CD4-positive, CD25-positive, alpha-beta regulatory T cell (primary cell): ENCODE measurements at regions not wholly inside any gene's neighbourhood (a gene's known extent, or its start where the extent isn't known, plus 50 kb on each side); places are given as distances from the start of the nearest gene placed in this dataset.

ENCODE experiments used
- ATAC-seq, 2 donors: fragments of 150-1000 bp; cut with Tn5 transposase; one replicate each; pipeline ENCODE4 v1.10.0; 2021; ENCODE audit warnings: low read depth in 2 of 2, moderate number of reproducible peaks in 2 of 2, moderate library complexity in 1 of 2
- DNase-seq, 3 donors: peaks; one replicate each; pipeline versions ENCODE4 v3.0.0 to v3.0.0-alpha.2; 2012 to 2022; ENCODE audit warnings: mixed read lengths in 1 of 3
- H3K27ac ChIP-seq: one replicate; pipeline ENCODE4 v1.7.0; 2013; ENCODE audit warnings: mild to moderate bottlenecking, low read length; ENCODE audit not compliant: insufficient read depth, poor library complexity, severe bottlenecking
- H3K27me3 ChIP-seq: one replicate; pipeline ENCODE4 v1.7.0; 2013; ENCODE audit warnings: low read length; ENCODE audit not compliant: control insufficient read depth, insufficient read depth
- H3K36me3 ChIP-seq: one replicate; pipeline ENCODE4 v1.7.0; 2013; ENCODE audit warnings: mild to moderate bottlenecking, low read length, moderate library complexity; ENCODE audit not compliant: control insufficient read depth, insufficient read depth
- H3K4me1 ChIP-seq: 2 replicates; pipeline ENCODE4 v1.7.0; 2013; ENCODE audit warnings: mild to moderate bottlenecking, low read length; ENCODE audit not compliant: insufficient read depth, control insufficient read depth, poor library complexity, severe bottlenecking
- H3K4me3 ChIP-seq: one replicate; pipeline ENCODE4 v1.7.0; 2013; ENCODE audit warnings: low read depth, mild to moderate bottlenecking, low read length, moderate library complexity
- H3K9me3 ChIP-seq, 2 experiments: 1 replicate in 1 of 2; 2 replicates in 1 of 2; pipeline ENCODE4 v1.7.0; 2013; ENCODE audit warnings: low read length in 2 of 2, mild to moderate bottlenecking in 1 of 2, moderate library complexity in 1 of 2; ENCODE audit not compliant: control insufficient read depth in 2 of 2
- H3K27ac Mint-ChIP-seq, 3 donors: one replicate each; pipeline ENCODE4 v1.8.0; 2020 to 2022; ENCODE audit warnings: mild to moderate bottlenecking in 3 of 3, mixed read lengths in 3 of 3, moderate library complexity in 2 of 3
- H3K27me3 Mint-ChIP-seq: one replicate; pipeline ENCODE4 v1.8.0; 2022; ENCODE audit warnings: mild to moderate bottlenecking, mixed read lengths
- H3K36me3 Mint-ChIP-seq: one replicate; pipeline ENCODE4 v1.8.0; 2020; ENCODE audit warnings: mixed read lengths
- H3K4me1 Mint-ChIP-seq, 4 donors: one replicate each; pipeline ENCODE4 v1.8.0; 2020 to 2022; ENCODE audit warnings: mixed read lengths in 4 of 4, mild to moderate bottlenecking in 1 of 4
- H3K4me3 Mint-ChIP-seq, 4 donors: one replicate each; pipeline ENCODE4 v1.8.0; 2020 to 2022; ENCODE audit warnings: mild to moderate bottlenecking in 4 of 4, mixed read lengths in 4 of 4, moderate library complexity in 3 of 4
- H3K9me3 Mint-ChIP-seq, 7 donors: one replicate each; pipeline ENCODE4 v1.8.0; 2020 to 2022; ENCODE audit warnings: mixed read lengths in 7 of 7, mild to moderate bottlenecking in 3 of 7, moderate library complexity in 2 of 7

- H3K36me3 Mint-ChIP-seq = no peaks in the 10 kb centered on the region
- H3K4me3 Mint-ChIP-seq = no peak overlapping the region
- H3K27me3 ChIP-seq = peaks cover 2% of the 10 kb centered on the region
- no peaks in the 10 kb centered on the region for H3K4me1 Mint-ChIP-seq
- H3K4me1 ChIP-seq = no peaks in the 10 kb centered on the region
- no peaks in the 10 kb centered on the region for H3K9me3 ChIP-seq
- no peak overlapping the region for H3K27ac Mint-ChIP-seq
- no peak for DNase-seq
- no peak overlapping the region for H3K27ac ChIP-seq
- no peak for ATAC-seq
- no peaks in the 10 kb centered on the region for H3K36me3 ChIP-seq
- H3K9me3 Mint-ChIP-seq = peaks cover 0 to 2% (median 0%) of the 10 kb centered on the region in 7 donors
- no peak overlapping the region for H3K4me3 ChIP-seq
- H3K27me3 Mint-ChIP-seq = peaks cover 4% of the 10 kb centered on the region
These were observed 95.2 kb downstream of the PLCE1 start for GRCh38 chr10:94088926-94089381.

DNA sequence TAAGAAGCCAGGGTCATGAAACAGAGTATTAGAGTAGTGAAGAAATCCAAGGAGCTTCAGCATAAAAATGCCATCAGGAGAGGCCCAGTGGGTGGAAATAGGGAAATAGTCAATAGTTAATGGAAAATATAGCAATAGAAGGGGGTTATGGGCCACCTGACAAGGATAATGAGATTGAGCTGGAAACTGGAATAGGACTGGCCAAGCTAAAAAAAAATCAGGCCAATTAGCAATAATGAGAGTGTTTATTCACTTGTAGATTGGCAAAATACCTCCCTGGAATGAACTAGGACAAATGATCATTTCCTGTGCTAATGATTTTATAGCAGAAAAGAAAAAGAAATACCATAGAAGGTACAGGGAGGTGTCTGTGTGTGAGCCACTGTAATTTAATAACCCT, 97.9 kb downstream of the PLCE1 start:
- no peaks in the 10 kb centered on the region for H3K4me1 Mint-ChIP-seq
- no peak for DNase-seq
- no peak for ATAC-seq
- Histone ChIP-seq H3K4me1 (no peaks in the 10 kb centered on the region), H3K36me3 (no peaks in the 10 kb centered on the region), H3K4me3 (no peak overlapping the region), H3K9me3 (no peaks in the 10 kb centered on the region), H3K27ac (no peak overlapping the region), H3K27me3 (peaks cover 2% of the 10 kb centered on the region)
- H3K27ac Mint-ChIP-seq = no peak overlapping the region
- peaks cover 4% of the 10 kb centered on the region for H3K27me3 Mint-ChIP-seq
- no peaks in the 10 kb centered on the region for H3K36me3 Mint-ChIP-seq
- peaks cover 0 to 2% (median 0%) of the 10 kb centered on the region in 7 donors for H3K9me3 Mint-ChIP-seq
- H3K4me3 Mint-ChIP-seq = no peak overlapping the region

GRCh38 chr10:94092848-94093247, 99.1 kb downstream of the PLCE1 start:
- peaks cover 0 to 2% (median 0%) of the 10 kb centered on the region in 7 donors for H3K9me3 Mint-ChIP-seq
- no peaks in the 10 kb centered on the region for H3K36me3 Mint-ChIP-seq
- no peak for ATAC-seq
- Histone ChIP-seq H3K27me3 (peaks cover 2% of the 10 kb centered on the region), H3K36me3 (no peaks in the 10 kb centered on the region), H3K9me3 (no peaks in the 10 kb centered on the region), H3K4me3 (no peak overlapping the region), H3K4me1 (no peaks in the 10 kb centered on the region), H3K27ac (no peak overlapping the region)
- no peaks in the 10 kb centered on the region for H3K4me1 Mint-ChIP-seq
- no peak for DNase-seq
- no peak overlapping the region for H3K27ac Mint-ChIP-seq
- H3K4me3 Mint-ChIP-seq = no peak overlapping the region
- peaks cover 4% of the 10 kb centered on the region for H3K27me3 Mint-ChIP-seq

GRCh38 chr10:94093286-94093905, 99.7 kb downstream of the PLCE1 start:
- Mint-ChIP-seq H3K4me1 (no peaks in the 10 kb centered on the region), H3K9me3 (peaks cover 0 to 2% (median 0%) of the 10 kb centered on the region in 7 donors), H3K4me3 (no peak overlapping the region), H3K27ac (no peak overlapping the region), H3K27me3 (peaks cover 4% of the 10 kb centered on the region), H3K36me3 (no peaks in the 10 kb centered on the region)
- ATAC-seq (no peak), DNase-seq (no peak)
- no peak overlapping the region for H3K4me3 ChIP-seq
- H3K9me3 ChIP-seq = no peaks in the 10 kb centered on the region
- H3K4me1 ChIP-seq = no peaks in the 10 kb centered on the region
- H3K36me3 ChIP-seq = no peaks in the 10 kb centered on the region
- peaks cover 2% of the 10 kb centered on the region for H3K27me3 ChIP-seq
- H3K27ac ChIP-seq = no peak overlapping the region

- peaks cover 0 to 2% (median 0%) of the 10 kb centered on the region in 7 donors for H3K9me3 Mint-ChIP-seq
- Histone ChIP-seq H3K9me3 (no peaks in the 10 kb centered on the region), H3K27me3 (peaks cover 5% of the 10 kb centered on the region), H3K4me3 (no peak overlapping the region), H3K27ac (no peak overlapping the region), H3K4me1 (no peaks in the 10 kb centered on the region), H3K36me3 (no peaks in the 10 kb centered on the region)
- no peak overlapping the region for H3K27ac Mint-ChIP-seq
- no peak overlapping the region for H3K4me3 Mint-ChIP-seq
- no peaks in the 10 kb centered on the region for H3K36me3 Mint-ChIP-seq
- ATAC-seq = no peak
- no peaks in the 10 kb centered on the region for H3K4me1 Mint-ChIP-seq
- no peak for DNase-seq
- H3K27me3 Mint-ChIP-seq = peaks cover 8% of the 10 kb centered on the region
These were observed 100.8 kb downstream of the PLCE1 start for GRCh38 chr10:94094540-94094939.

DNA sequence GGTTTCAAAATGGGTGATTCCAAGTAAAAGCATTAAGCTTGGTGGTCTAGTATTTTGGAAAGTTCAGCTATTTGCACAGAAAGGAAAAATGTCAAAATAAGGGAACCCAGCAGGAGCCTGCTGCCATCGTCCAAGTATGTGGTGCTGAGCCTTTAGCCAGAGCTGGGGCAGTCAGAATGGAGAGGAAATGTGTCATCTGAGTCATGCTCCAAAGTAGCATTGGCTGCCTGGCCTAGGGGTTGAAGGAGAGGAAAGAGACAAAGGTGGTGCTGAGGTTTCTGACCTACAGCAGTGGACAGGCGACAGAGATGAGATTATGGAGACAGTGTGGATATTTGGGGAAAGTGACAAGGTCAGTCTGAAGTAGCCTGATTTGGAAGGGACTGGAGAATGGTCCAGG, 103.9 kb downstream of the PLCE1 start:
- Histone ChIP-seq H3K4me1 (no peaks in the 10 kb centered on the region), H3K4me3 (no peak overlapping the region), H3K27me3 (peaks cover 5% of the 10 kb centered on the region), H3K27ac (no peak overlapping the region), H3K36me3 (no peaks in the 10 kb centered on the region), H3K9me3 (no peaks in the 10 kb centered on the region)
- Mint-ChIP-seq H3K4me3 (no peak overlapping the region), H3K36me3 (no peaks in the 10 kb centered on the region), H3K4me1 (no peaks in the 10 kb centered on the region), H3K27ac (no peak overlapping the region), H3K9me3 (peaks cover 0 to 4% (median 0%) of the 10 kb centered on the region in 7 donors), H3K27me3 (peaks cover 4% of the 10 kb centered on the region)
- ATAC-seq (no peak), DNase-seq (no peak)

- H3K27me3 Mint-ChIP-seq = peaks cover 4% of the 10 kb centered on the region
- Histone ChIP-seq H3K36me3 (no peaks in the 10 kb centered on the region), H3K27ac (no peak overlapping the region), H3K27me3 (peaks cover 5% of the 10 kb centered on the region), H3K9me3 (no peaks in the 10 kb centered on the region), H3K4me3 (no peak overlapping the region), H3K4me1 (no peaks in the 10 kb centered on the region)
- no peaks in the 10 kb centered on the region for H3K36me3 Mint-ChIP-seq
- H3K27ac Mint-ChIP-seq = no peak overlapping the region
- H3K4me1 Mint-ChIP-seq = no peaks in the 10 kb centered on the region
- no peak overlapping the region for H3K4me3 Mint-ChIP-seq
- peaks cover 0 to 3% (median 0%) of the 10 kb centered on the region in 7 donors for H3K9me3 Mint-ChIP-seq
- DNase-seq (no peak), ATAC-seq (no peak)
These were observed 105.2 kb downstream of the PLCE1 start for GRCh38 chr10:94098896-94099295.

- Histone ChIP-seq H3K9me3 (no peaks in the 10 kb centered on the region), H3K27ac (no peak overlapping the region), H3K4me1 (no peaks in the 10 kb centered on the region), H3K36me3 (no peaks in the 10 kb centered on the region), H3K4me3 (no peak overlapping the region), H3K27me3 (peaks cover 5% of the 10 kb centered on the region)
- Mint-ChIP-seq H3K36me3 (no peaks in the 10 kb centered on the region), H3K4me3 (no peak overlapping the region), H3K27me3 (peaks cover 4% of the 10 kb centered on the region), H3K9me3 (peaks cover 0 to 3% (median 0%) of the 10 kb centered on the region in 7 donors), H3K4me1 (no peaks in the 10 kb centered on the region), H3K27ac (no peak overlapping the region)
- ATAC-seq (no peak), DNase-seq (no peak)
These were observed 108.2 kb downstream of the PLCE1 start for GRCh38 chr10:94101894-94102293.
